Body of pancreas (tissue), 4 donors: ENCODE measurements at regions not wholly inside any gene's neighbourhood (a gene's known extent, or its start where the extent isn't known, plus 50 kb on each side); places are given as distances from the start of the nearest gene placed in this dataset.

ENCODE experiments used
- POLR2A ChIP-seq, 3 donors: fragments of 450-650 bp; IDR thresholded peaks; one replicate each; pipeline ENCODE4 v1.6.1; 2016; ENCODE audit warnings: antibody characterized with exemption in 3 of 3, mild to moderate bottlenecking in 2 of 3
- TF ChIP-seq, protein P1 (sequence below), 7 experiments: fragments of 450-650 bp in 4 of 7; fragments of 200-600 bp in 3 of 7; sonication (generic) in 3 of 7; IDR thresholded peaks; one replicate each; pipeline ENCODE4 v1.5.1; 2016 to 2019; ENCODE audit warnings: antibody characterized with exemption in 7 of 7

DNA sequence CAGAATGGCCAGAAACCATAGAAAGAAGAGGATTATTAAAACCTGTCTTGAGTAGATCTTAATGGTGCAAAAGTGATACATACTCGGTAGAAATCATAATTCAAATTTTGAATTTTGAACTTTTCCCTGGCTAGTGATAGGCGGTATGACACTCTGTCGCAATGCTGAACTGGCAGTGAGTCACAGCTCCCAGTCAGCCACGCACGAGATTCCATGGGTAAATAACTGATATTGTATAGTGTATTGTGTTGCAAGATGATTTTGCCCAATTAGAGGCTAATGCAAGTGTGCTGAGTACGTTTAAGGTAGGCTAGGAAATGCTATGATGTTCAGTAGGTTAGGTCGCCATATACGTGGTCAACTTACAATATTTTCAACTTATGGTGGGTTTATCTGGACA, 207.0 kb downstream of the SIPA1L2 start:
- TF ChIP-seq, protein P1, sequence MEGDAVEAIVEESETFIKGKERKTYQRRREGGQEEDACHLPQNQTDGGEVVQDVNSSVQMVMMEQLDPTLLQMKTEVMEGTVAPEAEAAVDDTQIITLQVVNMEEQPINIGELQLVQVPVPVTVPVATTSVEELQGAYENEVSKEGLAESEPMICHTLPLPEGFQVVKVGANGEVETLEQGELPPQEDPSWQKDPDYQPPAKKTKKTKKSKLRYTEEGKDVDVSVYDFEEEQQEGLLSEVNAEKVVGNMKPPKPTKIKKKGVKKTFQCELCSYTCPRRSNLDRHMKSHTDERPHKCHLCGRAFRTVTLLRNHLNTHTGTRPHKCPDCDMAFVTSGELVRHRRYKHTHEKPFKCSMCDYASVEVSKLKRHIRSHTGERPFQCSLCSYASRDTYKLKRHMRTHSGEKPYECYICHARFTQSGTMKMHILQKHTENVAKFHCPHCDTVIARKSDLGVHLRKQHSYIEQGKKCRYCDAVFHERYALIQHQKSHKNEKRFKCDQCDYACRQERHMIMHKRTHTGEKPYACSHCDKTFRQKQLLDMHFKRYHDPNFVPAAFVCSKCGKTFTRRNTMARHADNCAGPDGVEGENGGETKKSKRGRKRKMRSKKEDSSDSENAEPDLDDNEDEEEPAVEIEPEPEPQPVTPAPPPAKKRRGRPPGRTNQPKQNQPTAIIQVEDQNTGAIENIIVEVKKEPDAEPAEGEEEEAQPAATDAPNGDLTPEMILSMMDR (IDR thresholded peaks at IDR 0.05) = no peak
- TF ChIP-seq POLR2A (IDR thresholded peaks at IDR 0.05) = no peak
